ENCODE measurements at regions not wholly inside any gene's neighbourhood (a gene's known extent, or its start where the extent isn't known, plus 50 kb on each side); places are given as distances from the start of the nearest gene placed in this dataset.
"Not testable (repeated sequence)": the region's sequence is repeated elsewhere in the genome, so short reads cannot be mapped to it uniquely, and the experiment has no call there.

DNA sequence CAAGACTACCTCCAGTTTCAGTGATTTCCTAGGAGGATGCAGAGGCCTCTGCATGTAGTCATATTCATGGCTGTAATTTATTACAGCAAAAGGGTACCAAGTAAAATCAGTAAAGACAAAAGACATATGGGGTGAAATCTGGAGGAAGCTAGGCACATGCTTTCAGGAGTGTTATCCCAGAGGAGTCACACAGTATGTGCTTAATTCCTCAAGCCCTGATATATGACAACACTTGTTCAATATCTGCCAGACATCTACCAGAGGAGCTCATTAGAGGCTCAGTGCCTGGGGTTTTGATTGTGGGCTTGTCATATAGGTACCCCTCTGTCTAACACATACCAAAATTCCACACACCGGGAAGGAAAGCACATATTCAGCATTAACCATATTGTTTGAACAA lies 283.8 kb downstream of the CXCL12 start:
- DNase-seq (ENCODE audit: low read depth), result no peak

DNA sequence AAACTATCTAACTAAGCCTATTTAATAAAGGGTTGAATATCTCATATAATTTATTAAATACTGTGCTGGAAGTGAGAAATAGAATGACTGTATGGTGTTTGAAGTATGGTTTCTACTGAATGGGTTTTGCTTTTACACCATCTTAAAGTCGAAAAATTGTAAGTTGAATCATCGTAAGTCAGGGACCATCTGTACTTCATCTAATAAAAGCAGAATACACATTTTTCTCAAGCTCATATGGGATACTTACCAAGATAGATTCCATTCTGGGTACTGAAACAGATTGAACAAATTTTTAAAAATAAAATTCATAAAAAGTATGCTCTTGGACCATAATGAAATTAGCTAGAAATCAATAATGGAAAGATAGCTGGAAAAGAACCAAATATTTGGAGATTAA lies 285.4 kb downstream of the CXCL12 start:
- DNase-seq (ENCODE audit: low read depth), result no peak

DNA sequence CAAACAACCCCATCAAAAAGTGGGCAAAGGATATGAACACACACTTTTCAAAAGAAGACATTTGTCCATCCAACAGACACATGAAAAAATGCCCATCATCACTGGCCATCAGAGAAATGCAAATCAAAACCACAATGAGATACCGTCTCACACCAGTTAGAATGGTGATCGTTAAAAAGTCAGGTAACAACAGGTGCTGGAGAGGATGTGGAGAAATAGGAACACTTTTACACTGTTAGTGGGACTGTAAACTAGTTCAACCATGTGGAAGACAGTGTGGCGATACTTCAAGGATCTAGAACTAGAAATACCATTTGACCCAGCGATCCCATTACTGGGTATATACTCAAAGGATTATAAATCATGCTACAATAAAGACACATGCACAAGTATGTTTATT lies 288.7 kb downstream of the CXCL12 start:
- not testable (repeated sequence) for DNase-seq (ENCODE audit: low read depth)

DNA sequence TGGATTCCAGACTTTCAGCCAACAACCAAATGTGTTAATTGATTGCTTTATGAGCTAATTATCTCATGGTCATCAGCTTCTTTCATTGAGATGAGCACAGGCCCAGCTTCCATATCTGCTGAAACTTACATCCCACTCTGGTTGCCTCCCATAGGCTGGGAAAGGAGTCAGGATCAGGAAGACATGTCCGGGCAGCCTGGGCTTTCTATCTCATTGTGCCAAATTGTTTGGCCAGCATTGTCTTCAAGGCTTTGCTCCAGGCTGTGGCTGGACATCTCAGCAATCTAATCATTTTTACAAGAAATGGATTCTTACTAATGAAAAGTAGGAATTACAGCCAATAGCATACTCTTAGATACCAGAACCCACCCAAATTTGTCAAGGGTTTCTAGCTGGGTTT lies 295.2 kb downstream of the CXCL12 start:
- DNase-seq (ENCODE audit: low read depth), result no peak

DNA sequence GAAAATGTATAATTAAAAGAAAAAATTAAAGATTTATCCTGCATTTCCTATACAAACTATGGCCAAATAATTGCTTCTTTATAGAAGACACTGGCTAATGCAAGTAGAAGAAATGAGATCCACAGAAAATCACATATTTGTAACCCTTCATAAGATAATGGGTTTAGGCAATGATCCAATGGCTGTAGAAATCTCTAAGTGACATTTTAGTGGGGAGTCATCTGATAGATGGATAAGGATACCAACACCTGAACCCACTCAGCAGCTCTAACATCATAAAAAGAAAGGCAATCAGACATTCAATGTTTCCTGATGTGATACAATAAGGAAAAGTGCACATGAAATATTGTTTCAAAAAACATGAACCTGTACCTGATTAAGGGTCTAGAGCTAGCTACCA lies 297.5 kb downstream of the CXCL12 start:
- DNase-seq (ENCODE audit: low read depth), result no peak

DNA sequence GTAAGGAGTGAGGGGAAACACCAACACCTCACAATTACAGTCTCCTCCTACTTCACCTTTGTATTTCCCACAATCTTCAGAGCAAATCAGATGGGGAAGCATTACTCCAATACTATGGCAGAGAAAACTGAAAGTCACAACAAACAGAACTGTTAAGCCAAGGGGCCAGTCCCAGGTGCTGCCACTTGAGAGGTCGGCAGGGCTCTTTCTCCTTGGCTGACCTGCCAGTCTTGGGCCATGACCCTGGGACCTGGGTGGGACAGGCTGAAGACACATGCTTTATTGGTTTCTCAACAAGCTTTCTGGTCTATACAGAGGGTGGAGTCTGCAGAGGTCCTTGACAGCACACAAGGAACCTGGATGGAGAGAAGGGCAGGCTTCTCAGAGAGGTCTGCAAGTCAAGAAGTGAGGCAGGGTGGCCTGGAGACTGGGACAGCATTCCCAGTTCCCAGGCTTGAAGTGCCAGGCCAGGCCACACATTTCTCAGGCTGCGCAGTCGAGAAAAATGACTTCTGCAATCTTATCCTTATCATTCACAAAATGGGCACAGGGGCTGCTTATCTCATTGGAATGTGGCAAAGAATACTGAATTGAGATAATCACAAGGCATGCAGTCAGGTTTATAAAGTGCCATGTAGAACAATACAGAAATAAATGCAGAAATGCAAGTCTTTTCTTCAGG lies 301.0 kb downstream of the CXCL12 start:
- DNase-seq (ENCODE audit: low read depth), result no peak

DNA sequence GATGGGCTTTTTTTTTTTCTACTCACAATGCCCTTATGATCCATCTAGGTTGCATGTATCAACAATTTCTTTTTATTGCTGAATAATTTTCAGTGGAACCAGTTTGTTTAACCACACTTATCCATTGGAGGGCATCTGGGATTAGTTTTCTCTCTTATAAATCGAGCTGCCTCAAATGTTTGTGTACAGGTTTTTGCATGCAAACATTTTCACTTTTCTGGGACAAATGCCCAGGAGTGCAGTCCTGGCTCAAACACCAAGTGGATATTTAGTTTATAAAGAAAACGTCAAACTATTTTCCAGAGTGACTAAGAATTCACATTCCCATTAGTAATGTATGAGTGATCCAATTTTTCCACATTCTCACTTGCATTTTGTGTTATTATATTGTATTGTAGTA lies 313.4 kb downstream of the CXCL12 start:
- no peak for DNase-seq (ENCODE audit: low read depth)

DNA sequence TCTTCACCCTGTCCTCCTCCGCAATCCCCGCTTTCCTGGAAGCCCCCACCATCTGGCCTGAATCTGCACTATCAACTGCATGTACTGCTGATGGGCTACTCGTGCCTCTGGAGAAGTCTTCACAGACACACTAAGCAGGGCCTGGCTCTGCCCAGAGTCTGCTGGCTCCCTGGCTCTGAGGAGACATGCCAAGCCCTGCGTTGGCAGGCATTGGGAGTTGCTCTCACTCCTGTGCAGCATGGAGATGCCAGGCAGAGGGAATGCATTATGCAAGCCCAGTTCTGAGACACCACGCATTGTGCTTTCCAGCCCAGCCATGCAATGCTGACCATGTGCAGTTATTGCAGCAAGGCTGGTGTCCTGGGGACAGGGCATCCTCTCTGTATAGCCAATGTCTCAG lies 314.6 kb downstream of the CXCL12 start:
- DNase-seq (ENCODE audit: low read depth), result no peak

DNA sequence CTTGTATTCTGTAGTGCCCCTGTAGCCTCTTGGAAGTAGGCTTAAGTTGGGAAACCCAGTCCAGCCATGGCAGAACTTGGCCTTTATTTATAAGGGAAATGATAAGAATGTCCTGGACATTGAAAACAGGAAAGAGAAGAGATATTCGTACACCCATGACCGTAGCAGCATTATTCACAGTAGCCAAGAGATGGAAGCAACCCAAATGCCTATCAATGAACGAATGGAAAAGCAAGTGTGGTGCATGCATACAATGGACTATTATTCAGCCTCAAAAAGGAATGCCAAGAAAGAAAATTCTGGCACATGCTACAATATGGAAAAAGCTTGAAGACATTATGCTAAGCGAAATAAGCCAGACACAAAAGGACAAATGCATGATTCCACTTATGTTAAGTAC lies 315.3 kb downstream of the CXCL12 start:
- DNase-seq (ENCODE audit: low read depth), result no peak

DNA sequence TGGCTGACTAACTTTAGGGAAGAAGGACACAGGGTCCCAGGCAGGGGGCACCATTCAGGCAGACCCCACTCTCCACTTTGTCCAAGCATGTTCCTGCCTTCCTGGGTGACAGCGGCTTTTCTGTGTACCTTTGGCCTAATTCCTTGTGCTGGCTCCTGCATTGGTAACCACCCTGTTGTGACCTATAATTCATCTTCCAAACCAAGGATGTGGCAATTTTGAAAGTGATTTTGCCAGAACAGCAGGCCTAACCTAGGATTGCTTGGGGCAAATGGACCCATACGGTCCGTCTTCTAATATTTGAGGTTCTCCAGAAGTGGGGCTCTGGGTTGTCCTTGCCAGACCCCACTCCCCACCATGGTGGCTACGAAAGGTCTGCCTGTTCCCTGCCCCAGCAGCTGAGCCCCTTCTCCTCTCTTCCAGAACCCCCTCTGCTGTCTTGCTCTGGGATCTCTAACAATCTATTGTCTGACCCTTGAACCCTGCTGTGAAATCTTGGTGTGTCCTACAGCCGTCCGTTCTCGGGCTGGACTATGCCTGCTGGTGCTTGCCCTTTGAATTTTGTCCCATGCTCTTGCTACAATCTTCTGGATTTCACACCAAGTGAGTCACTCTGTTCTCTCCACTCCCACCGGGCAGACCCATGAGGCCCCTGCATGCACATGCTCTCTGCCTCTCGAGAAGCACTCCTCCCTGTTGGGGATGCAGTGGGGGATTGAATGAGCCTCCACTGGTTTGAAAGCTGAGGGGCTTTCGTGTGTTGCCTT lies 316.0 kb downstream of the CXCL12 start:
- no peak for DNase-seq (ENCODE audit: low read depth)

DNA sequence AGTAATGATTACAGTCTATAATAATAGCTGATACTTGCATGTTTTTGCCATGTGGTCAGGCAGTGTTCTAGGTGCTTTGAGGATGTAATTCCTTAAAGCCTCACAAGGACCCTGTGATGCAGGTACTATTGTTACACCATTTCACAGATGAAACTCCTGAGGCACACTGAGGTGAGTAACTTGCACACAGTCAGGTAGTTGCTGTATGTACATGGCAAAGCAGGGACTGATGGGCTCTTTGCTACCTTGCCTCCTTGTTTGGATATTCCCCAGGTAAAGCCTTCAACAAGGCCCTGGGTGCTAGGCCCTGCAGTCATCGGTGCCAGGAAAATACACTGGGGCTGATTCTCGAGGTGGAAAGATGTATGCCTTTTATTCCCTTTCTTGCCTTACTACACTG lies 317.5 kb downstream of the CXCL12 start:
- no peak for DNase-seq (ENCODE audit: low read depth)

DNA sequence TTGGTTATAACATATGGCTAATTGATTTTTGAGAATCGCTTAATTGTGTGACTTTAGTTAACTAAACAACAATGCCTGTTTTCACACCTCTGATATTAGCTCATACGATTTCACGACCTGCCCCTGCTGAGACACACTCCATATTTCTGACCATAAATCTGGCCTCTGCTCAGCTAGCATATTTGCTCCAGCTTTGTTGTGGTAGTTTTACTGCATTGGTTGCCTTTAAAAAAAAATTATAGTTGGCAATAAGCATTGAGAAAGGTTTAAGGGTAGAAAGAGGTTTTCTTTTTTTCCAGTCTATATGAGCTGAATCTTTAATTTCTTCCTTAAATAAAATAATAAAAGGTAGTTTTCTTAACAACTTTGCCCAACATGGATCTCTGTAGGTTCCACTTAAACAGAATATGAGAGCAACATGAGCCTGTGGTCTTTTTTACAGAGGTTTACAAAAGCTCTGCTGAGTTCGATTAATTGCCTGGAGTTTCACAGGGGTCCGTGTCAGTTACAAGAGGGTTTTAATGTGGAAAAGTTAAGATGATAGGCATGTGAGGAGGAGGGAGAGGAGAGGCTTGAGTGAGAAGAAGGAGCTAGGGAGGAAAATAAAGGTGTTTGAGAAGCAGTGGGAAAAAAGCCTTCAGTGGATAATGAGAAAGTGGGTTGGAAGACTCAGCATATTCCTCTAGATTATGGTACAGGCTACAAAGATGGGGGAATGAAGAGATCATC lies 318.2 kb downstream of the CXCL12 start:
- no peak for DNase-seq (ENCODE audit: low read depth)

DNA sequence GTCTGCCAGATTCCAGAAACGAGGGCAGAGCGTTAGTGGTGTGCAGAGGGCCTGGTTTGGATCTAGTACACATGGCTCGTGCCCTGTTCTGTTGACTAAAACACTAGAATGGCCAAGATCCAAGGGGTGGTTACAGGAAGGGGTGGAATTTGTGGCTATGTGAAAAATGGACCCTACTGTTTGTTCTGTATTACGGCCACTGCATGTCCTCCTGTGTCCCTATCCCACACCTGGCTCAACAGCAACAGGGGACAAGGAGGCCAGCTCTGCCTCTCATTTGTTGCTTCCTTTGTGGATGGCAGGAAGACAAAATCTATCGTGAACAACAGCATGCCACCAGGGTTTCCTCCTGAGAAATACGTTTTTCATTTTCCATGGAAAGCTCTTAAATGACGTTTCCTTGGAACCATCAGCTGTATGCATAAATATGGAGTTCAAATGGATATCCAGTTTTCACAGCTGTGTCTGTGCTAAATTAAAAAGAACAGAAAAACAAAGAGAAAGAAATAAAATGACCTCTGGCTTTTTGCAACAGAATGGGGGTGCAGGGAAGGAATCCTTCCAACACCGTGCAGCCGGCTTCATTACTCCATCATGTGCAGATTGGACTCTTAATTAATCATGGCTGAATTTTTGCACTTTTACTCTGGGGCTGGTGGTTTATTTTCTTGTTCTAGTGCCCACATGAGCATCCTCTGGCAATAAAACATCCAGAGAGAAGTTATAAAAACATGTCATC lies 318.9 kb downstream of the CXCL12 start:
- no peak for DNase-seq (ENCODE audit: low read depth)

DNA sequence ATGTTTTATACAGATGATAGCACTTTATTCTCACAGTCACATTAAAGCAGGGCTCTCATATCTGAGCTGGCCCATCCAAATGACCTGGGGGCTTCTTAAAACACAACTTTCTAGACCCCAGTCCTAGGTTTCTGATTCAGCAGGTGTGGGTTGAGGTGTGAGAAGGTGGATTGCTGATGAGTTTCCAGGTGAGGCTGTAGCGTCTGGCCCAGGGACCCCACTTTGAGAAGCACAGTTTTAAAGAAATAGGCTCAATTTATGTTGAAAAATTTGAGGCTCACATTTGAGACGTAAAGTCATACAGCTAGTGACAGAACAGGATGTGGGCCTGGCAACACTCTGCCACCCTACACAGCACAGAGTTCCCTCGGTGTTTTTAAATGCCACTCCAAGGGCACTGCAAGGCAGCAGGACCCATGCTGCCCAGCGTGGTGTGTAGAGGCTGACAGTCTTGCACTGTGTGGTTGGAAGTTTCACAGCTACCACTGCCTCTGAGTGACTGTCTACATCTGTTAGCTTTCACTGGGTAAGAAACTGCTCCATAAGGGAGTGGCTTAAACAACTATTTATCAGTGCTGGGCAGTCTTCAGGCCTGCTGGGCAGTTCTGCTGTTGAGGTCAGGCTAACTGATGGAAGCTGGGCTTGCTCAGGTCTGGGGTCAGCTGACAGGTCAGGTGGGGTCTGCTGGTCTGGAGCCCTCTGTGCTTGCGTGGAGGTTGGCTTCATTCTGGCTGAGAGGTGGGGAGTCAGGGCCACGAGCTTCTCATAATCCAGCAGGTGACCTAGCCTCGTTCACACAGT lies 319.7 kb downstream of the CXCL12 start:
- no peak for DNase-seq (ENCODE audit: low read depth)

DNA sequence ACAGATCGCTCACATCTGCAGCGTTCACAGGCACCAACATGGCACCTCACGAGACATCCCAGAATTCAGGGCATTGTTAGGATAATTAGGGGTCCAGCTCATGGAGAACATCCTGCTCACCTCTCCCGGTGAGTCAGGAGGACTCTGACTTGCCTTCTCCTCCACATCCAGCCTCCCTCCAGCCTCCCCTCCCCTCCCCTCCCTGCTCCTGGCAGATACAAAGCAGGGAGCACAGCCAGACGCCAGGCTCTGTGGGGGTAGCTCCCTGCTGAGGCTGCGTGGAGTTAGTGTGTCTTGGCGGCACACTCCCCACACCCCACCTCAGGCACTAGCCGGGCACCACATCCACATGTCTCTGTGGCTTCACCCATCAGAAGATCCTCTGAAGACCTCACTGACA lies 320.6 kb downstream of the CXCL12 start:
- no peak for DNase-seq (ENCODE audit: low read depth)

DNA sequence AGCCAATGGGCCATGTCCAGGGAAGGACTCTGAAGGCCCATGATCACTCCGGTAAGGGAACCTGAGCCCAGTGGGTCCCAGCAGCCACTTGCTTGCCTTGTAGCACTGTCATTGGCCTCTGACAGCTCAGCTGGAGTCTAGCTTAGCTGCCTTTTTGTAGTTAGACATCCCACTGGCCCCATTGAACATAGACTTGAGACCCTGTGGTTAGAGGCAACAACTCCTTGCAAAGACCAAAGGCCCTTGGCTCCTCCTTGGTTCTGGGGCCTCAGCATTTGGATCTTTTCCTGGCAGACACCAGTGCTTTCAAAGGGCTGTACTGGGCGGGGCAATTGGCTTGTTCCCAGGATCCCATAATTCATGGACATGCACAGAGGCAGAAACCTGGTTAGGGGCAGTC lies 321.2 kb downstream of the CXCL12 start:
- no peak for DNase-seq (ENCODE audit: low read depth)

DNA sequence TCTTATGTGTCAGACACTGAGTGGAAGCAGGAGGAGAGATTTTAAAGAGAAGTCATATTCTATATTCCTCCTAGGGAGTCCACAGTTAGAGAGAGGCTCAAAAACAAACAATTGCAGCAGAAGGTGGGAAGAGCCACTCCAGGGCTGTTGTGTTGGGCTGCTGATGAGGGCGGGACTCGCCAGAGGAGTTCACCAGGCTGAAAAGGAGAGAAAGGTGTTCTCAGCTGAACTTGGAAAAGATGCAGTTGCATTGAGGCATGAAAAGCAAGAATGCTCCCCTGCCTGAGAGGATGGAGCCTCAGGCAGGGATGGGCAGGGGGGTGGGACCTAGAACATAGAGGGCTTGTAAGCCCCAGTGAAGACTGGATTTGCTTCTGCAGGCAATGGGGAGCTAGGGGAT lies 324.2 kb downstream of the CXCL12 start:
- DNase-seq (ENCODE audit: low read depth), result no peak

DNA sequence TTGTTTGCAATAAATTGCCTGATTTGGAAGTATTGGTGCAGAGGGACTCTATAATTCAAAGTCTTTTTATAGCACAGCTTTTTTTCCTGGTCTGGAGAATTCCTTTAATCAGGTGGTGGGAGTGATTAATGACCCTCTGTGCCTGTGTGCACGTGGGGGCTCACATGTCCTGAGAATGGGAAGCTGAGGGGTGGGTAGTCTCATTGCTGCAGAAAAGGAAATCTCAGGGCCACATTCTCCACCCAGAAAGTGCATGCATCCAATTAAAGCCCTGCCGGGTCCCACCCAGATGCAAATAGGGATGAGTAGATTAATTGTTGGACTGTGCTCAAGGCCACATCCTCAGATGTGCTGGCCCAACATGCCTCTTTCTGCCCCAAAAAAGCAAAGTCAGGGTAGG lies 324.7 kb downstream of the CXCL12 start:
- no peak for DNase-seq (ENCODE audit: low read depth)

DNA sequence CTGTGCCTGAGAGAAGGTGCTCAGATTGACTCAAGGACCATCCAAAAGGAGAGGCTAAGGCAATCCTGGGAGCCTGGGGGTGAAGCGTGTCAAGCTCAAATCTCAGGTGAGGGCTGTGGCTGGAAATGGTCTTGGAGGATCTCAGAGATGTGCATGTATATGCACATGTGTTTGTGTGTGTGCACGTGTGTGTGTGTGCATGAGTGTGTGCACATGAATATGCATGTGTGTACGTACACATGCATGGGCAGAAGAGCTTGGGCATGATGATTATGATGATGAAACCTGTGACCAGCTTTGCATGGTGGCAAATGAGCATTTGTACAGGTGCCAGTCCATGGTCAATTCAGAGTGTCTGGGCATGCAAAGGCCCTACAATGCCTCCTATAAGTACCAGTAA lies 326.6 kb downstream of the CXCL12 start:
- DNase-seq (ENCODE audit: low read depth), result no peak

DNA sequence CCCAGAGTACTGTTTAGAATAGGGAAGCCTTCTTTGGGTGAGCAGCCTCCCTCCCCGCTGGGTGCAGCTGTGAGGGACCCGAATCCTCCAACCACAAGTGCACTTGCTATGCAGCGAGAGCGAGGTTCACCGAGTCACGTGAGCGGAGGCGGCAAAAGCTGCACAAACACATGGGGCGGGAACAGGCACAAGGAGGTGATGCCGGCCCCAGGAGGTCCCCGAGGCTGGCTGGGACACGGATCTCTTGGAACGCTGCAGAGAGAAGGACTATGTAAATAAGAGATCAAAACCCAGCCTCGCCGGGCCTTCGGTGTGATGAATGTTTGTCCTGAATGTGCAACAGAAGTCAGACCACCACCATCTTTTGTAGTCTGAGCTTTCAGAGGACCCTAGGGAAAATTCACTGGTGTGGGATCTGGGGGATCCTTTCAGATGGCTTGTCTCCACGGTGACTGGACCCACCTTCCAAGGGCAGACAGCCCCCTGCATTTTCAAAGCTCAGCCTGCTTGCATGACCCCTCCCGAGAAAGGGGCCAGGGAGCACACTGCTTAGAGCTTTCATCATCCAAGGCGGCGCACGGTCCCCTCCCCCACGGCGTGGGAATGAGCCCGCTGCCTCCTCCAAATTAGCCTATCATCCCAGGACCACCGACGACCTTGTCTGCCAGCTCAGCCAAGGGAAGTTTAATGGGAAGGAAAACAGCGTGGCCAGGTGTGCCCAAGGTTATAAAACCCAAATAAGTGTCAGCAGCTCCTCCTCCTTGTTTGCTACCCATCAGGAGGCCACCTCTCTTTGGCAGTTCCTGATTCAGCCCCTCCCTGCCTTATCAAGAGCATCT lies 327.7 kb downstream of the CXCL12 start:
- no peak for DNase-seq (ENCODE audit: low read depth)

DNA sequence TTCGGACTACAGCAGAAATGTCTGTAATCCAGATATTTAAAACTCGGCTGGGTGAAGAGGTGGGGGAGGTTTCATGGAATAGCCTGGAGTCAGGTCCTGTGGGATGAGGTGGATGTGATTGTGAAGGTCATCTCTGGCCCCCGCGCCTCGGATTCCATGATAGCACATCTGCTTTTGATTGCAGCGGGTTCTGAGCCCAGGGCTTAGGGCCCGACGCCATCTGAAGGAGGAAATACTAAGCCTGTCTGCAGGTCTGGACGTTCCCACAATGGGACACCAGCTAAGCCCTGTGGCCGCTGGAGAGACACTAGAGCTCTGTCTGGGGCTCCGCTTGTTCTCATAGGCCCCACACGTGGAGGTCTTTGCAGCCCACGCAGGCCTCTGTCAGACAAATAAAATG lies 328.7 kb downstream of the CXCL12 start:
- no peak for DNase-seq (ENCODE audit: low read depth)
